HG03342 (cell line): ENCODE measurements at regions not wholly inside any gene's neighbourhood (a gene's known extent, or its start where the extent isn't known, plus 50 kb on each side); places are given as distances from the start of the nearest gene placed in this dataset.

Source experiments
- ATAC-seq: cut with Tn5 transposase; IDR thresholded peaks from one replicate; pipeline ENCODE4 v1.9.1; 2021; ENCODE audit warnings: mild to moderate bottlenecking, moderate library complexity; ENCODE audit not compliant: unreplicated experiment

GRCh38 chr4:59973492-59973891 is 1226.6 kb upstream of the ADGRL3 start:
- ATAC-seq, result no peak

DNA sequence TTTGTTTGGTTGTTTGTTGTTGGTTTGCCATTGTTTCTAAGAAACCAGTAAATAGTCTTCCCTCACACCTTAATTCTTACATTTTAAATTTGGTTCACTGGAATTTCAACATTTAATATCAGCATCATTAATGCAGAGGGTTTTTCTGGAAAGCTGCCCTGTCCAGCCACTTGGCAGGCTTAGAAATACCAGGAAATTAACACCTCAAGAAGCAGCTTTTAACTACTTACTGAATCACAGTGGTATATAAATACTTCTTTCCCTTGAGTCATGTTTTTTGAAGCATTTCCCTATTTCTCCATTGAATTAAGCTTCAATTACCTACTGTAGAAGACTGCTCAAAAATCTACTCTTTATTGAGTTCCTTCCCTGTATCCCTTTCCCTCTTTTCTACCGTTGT is 1221.1 kb upstream of the ADGRL3 start:
- no peak for ATAC-seq

DNA sequence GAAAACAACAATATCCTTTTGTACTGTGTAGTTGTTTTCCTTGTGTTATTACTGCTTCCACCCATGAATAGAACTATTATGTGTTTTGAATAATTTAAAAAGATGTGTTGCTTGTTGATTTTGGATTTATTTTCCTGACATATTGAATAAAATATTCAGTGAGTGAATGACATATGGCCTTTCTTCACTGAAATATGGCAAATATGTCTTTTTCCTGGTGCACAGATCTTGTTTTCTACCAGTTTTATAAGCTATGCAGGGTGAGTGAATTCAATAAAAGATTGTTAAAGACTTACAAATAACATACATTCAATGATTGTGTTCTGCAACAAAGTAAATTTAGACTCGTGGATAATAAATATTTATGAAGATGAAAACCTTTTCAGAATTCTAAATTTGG is 1216.3 kb upstream of the ADGRL3 start:
- ATAC-seq, result no peak

DNA sequence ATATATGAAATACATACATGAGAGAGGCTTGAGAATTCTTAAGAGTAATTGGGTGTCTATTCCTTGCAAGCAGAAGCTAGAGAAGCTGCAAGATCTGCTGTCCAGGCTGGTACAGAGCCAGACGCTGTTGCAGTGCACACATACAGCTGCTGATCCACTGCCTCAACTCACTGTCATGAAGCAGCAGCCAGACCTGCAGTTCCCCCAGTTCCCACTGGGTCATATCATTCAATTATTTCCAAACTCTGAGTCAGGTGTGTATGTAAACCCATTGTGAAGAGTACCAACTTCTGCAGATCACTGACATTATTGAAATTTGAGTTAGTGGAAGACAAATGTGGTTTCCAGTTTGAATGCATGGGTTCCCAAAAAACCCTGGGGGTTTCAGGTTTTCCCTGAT is 1212.8 kb upstream of the ADGRL3 start:
- ATAC-seq, result no peak

DNA sequence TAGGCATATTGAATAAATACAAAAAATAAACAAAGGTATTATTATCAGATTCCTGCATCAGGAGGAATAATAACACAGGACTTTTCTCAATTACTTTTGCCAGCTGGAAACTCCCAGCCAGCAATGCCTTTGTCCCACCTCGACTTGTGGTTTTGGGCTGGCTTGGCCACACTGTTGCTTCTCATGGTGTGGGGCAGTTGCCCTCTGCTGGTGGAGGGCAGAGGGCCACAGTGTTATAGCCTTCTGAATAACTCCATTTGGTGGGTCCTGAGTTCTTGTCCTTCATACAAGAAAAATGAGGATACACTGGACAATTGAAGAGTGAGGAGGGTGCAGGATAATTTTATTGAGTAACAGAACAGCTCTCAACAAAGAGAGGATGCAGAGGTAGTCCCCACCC is 1206.0 kb upstream of the ADGRL3 start:
- no peak for ATAC-seq

- ATAC-seq, result no peak
Measured at GRCh38 chr4:60002603-60003337, 1197.4 kb upstream of the ADGRL3 start.

DNA sequence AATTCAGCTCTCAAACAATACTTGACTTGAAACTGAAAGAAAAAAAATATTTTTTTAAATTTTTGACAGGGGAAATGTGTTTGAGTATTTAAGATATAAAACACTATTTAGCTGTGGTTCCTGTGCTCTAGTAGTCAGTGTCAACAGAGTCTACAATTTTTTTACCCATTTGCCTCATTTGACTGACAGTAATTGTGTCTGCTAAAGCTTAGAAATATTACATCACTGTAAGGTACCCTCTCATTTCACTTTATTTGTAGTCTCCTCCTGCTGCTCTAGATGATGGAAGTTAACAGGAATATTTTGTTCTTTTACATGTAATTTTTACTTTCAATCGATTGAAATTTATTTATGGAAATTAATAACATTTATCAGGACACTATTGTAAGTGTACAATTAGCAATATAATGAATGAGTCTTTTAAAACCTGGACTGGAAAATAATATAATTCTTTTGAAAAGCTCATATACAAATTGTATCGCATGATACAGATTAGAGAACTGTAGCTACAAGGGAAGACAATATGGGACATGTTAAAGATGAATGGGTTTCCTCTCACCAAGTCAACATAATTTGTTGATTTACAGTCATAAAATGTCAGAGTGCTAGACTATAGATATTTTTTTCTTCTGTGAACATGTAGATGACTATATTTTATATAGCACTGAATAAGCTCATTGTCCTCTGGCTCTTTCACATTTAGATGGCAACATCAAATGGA is 1186.5 kb upstream of the ADGRL3 start:
- no peak for ATAC-seq

DNA sequence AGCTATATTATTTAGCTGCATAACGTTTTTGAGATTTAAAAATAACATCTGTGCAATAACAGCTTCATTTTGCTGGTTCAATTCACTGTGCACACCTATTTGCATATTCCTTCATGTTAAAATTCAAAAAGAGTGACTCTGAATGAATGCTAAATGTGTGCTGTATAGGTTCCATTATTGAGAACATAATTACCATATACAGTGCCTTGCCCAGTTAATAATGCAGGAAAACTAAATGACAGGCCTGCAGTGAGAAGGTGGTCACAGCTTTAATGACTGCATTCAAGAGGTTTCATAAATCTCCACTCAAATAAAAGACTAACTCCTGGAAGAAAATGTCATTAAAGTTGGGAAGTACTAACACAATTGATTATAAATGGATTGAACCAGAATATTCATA is 1183.2 kb upstream of the ADGRL3 start:
- no peak for ATAC-seq

DNA sequence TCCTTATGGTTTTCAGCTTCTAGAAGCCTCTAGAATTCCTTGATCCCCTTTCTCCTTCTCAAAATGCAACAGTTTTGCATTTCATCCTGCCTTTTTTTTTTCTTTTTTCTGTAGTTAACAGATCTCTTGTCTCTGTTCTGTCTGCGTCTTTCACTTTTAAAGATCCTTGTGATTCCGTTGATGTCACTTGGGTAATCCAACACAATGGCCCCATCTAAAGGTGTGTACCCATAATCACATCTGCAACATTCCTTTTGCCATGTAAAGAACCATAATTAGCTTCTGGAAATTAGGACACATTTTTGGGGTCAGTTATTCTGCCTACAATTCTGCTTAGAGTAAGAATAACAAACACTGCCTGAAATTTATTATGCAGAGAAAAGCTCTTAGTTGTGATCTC is 1180.9 kb upstream of the ADGRL3 start:
- ATAC-seq, result no peak

GRCh38 chr4:60019946-60020345 is 1180.2 kb upstream of the ADGRL3 start:
- ATAC-seq, result no peak

GRCh38 chr4:60020389-60020788 is 1179.7 kb upstream of the ADGRL3 start:
- ATAC-seq, result no peak

DNA sequence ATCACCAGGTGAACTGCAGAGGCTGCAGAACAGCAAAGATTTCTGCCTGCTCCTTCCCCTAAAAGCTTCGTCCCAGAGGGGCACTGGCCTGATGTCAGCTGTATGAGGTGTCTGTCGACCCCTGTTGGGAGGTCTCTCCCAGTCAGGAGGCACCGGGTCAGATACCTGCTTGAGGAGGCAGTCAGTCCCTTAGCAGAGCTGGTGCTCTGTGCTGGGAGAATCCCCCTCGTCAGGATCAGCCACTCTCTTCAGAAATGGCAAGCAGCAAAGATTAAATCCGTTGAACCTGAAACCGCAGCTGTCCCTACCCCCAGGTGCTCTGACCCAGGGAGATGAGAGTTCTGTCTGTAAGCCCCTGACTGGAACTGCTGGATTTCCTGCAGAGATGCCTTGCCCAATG is 1166.3 kb upstream of the ADGRL3 start:
- no peak for ATAC-seq

GRCh38 chr4:60034361-60034760 is 1165.8 kb upstream of the ADGRL3 start:
- ATAC-seq, result no peak

- ATAC-seq, result no peak
Measured at GRCh38 chr4:60039908-60040307, 1160.2 kb upstream of the ADGRL3 start.

DNA sequence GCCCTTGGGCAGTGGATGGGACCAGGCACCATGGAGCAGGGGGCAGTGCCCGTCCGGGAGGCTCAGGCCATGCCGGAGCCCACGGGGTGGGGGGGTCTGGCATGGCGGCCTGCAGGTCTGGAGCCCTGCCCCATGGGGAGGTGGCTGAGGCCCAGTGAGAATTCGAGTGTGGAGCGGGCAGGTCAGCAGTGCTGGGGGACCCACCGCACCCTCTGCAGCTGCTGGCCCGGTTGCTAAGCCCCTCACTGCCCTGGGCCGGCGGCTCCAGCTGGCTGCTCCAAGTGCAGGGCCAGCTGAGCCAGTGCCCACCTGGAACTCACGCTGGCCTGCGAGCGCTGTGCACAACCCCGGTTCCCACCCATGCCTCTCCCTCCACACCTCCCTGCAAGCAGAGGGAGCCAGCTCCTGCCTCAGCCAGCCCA is 1157.9 kb upstream of the ADGRL3 start:
- ATAC-seq, result no peak

GRCh38 chr4:60042941-60043340 is 1157.2 kb upstream of the ADGRL3 start:
- no peak for ATAC-seq

GRCh38 chr4:60078984-60079383 is 1121.1 kb upstream of the ADGRL3 start:
- ATAC-seq, result no peak

- ATAC-seq, result no peak
Measured at GRCh38 chr4:60081839-60082238, 1118.3 kb upstream of the ADGRL3 start.

DNA sequence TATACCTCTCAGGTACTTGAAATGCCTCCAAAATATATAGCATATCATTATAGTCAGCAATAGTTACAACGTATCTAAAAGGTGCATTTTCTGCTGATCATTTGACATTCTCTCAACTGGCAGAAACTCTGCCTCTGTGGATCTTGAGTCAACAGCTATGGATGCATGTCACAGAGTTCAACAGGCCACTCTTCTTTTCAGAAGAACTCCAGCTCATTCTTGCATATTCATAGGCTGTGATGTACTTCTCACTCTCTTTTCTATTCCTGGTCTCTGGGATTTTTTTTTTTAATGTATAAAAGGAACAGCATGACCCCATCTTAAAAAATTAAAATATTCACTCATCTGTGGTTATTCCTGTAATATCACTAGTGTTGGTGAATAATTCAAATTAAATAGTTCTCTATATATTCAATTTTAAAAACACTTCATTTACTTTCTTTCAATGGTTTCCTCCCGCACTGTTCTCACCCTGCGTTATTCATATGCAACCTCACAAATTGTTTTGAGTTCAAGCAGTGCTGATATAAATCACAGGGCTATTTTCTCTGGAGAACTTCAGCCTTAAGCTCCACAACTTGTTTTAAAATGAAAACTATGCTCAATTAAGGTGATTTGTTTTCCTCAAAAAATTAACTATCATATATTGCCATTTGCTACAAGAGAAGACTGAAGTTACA is 1111.2 kb upstream of the ADGRL3 start:
- no peak for ATAC-seq

GRCh38 chr4:60089546-60090273 is 1110.4 kb upstream of the ADGRL3 start:
- ATAC-seq, result no peak

- no peak for ATAC-seq
Measured at GRCh38 chr4:60096676-60097075, 1103.5 kb upstream of the ADGRL3 start.
